D721Med (cell line): ENCODE measurements at regions not wholly inside any gene's neighbourhood (a gene's known extent, or its start where the extent isn't known, plus 50 kb on each side); places are given as distances from the start of the nearest gene placed in this dataset.

ENCODE experiments used
- DNase-seq: peaks from one replicate; pipeline ENCODE4 v3.0.0; 2011; ENCODE audit warnings: low spot score; ENCODE audit not compliant: insufficient read length
- FAIRE-seq: peaks from 2 replicates; lab custom pipeline; 2011; peaks lifted over from hg19 to GRCh38; lab: Jason Lieb, UNC
- TF ChIP-seq, protein P1 (sequence below): IDR thresholded peaks from 2 replicates; pipeline ENCODE4 v1.5.1; 2012; ENCODE audit warnings: mild to moderate bottlenecking, control low read depth; ENCODE audit not compliant: insufficient read depth; ENCODE audit errors: missing control alignments

DNA sequence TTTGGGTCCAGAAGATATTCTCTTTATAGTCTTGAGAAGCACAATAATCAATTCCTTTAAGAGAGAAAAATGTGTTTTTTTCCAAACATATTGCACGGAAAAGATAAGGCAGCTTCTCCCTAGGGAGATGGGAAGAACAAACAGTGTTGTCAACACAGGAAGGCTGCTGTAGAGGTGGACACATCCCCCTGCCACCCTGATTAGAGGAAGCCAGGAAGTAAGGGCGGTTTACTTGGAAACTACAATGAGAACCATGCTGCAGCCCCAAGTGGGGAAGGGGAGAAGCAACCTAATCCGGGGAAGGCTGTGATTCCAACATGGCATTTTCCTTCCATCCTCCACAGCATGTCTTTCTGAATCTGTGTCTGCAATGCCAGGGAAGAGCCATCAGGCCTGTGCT lies 256.9 kb upstream of the TGFBR2 start:
- no peak for FAIRE-seq

DNA sequence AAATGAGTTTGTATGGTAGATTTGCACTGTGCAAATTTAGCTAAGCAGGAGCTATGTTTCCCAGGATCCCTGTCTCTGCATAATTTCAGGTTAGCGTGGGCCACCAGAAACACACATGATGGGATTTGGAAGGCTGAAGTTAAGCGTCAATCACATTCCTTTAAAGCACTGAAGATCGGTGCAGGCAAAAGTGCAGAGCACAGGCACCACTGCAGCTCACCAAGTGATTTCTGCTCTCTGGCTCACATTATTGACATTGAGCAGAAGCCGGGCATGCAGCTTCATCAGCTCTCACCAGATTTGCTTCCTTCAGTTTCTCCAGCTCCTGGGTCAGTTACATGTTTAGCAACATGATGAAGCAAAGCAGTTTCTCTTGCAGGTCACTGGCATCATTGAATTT lies 256.4 kb upstream of the TGFBR2 start:
- TF ChIP-seq, protein P1, sequence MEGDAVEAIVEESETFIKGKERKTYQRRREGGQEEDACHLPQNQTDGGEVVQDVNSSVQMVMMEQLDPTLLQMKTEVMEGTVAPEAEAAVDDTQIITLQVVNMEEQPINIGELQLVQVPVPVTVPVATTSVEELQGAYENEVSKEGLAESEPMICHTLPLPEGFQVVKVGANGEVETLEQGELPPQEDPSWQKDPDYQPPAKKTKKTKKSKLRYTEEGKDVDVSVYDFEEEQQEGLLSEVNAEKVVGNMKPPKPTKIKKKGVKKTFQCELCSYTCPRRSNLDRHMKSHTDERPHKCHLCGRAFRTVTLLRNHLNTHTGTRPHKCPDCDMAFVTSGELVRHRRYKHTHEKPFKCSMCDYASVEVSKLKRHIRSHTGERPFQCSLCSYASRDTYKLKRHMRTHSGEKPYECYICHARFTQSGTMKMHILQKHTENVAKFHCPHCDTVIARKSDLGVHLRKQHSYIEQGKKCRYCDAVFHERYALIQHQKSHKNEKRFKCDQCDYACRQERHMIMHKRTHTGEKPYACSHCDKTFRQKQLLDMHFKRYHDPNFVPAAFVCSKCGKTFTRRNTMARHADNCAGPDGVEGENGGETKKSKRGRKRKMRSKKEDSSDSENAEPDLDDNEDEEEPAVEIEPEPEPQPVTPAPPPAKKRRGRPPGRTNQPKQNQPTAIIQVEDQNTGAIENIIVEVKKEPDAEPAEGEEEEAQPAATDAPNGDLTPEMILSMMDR: no peak
- FAIRE-seq (no peak), DNase-seq (no peak)

More for the DNA sequence above, 256.9 kb upstream of the TGFBR2 start:
- TF ChIP-seq, protein P1: no peak
- no peak for DNase-seq

DNA sequence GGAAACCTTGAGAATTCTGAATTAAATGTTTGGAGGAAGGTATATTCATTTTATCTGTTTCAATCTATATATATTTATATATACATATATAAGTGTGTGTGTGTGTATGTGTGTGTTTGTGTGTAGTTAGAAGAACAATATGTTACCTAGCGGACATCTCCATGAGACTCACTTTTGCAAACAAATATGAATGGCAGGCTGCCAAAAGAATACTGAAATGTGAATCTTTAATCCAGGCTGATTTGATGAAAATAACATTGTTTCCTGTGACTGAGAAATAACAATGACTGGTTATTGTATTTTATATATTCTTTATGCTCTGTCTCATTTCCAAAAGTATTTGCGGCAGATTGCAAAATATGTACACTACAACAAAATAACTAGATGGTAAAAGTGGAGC lies 255.5 kb upstream of the TGFBR2 start:
- TF ChIP-seq, protein P1: no peak
- FAIRE-seq (no peak), DNase-seq (no peak)

DNA sequence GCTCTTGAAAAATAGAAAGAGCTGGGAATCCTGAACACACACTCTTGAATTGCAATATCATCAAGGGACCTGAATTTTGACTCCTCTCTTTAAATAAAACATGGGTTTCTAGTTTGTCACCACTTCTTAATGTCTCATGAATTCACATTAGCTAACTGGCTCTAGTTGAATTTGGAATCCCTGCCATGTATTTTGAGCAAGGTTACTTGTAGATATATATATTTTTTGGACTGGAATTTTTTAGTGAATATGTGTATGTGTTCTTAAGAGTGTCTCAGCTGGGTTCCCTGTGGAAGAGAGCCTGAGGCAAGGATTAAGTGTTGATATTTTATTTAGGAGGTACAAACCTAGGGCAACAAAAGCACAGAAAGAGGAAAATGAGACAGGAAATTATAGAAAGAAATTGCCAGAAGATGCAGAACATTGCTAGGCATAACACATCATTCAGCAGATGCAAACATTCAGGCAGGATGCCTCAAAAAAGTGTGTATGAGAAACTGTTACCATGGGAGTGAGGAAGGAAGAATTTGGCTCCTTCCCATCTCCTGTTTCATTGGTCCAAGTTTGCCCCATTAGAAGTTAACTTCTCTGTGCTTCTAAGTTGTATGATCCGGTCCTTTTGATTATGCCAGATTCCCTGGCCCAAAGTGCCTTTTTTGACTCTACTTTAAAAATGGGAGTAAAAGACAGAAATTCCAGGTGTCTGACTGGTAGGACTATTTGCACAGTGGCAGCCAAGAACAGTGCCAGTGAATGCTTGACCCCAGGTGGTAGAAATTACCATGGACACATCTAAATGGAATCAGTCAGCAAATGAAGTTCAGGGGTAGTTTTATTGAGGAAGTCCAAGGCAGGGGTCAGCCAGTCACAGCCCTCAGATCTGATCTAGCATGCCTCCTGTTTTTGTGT lies 253.7 kb upstream of the TGFBR2 start:
- TF ChIP-seq, protein P1: no peak
- DNase-seq (no peak), FAIRE-seq (no peak)

DNA sequence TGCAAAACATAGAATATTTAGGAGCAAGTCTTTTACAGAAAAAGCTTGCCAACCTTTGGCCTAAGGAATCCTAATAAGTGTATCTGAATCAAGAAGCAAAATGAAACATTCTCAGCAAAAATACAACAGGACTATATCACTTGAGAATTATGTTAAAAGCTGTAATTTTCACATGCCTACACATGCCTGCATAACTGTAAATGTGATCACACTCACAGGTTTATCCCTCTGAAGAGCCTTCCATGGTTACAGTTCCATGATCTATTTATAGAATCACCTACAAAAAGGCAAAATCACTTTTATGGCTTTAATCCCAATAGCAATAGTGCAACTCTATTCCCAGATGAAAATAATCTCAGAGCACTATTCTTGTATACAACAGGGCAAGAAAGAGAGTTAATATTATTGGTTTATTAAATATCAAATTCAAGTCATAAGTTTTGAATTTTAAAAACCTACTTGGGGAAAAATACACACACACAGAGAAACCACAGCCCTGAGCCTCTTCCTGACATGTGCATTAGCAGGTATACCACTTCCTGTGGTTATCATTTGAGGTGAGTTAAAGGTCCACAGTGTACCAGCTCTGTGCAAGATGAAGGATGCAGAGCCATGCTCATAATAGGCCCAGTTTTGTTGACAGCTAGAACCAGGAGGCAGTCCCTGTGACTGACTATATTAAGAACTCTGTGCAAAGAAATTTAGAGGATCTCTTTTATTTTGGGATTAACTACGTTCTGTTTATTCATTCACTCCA lies 252.5 kb upstream of the TGFBR2 start:
- DNase-seq (no peak), FAIRE-seq (no peak)
- TF ChIP-seq, protein P1: no peak

DNA sequence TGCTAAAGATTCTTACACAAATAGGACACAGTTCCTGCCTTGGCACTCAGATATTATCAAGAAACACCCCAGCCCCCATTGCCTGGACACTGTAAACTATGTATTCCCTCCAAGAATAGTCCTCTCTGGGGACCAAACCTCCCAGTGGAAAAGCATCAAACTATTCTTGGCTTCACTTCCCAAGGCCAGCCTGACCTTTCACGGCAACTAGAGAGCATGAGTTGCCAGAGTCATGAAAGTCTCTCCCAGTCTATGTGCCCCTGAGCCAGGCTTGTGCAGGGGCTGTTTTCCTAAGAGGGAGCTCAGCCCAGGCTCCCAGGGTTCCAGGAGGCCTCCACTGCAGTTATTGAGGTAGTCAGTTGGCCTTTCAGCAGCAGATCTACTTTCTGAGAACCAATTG lies 251.9 kb upstream of the TGFBR2 start:
- FAIRE-seq (no peak), DNase-seq (no peak)
- TF ChIP-seq, protein P1: no peak

DNA sequence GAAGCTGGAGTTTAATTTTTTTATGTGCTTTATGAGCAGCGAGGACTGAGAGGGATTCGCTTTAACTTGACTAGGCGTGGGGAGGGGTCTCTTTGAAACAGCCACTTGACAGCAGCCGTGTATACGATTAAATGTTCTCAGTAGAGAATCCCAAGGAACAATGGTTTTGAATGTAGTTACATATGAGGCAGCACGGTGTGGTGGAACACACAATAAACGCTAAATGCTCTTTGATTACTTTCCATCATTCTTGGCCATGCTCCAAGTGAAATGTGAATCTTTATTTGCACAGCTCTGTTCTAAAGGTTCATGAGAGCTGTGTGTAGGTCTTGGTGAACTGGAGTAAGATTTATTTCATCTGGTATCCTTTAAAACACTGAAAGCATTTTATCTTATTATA lies 251.4 kb upstream of the TGFBR2 start:
- DNase-seq (no peak), FAIRE-seq (no peak)
- TF ChIP-seq, protein P1: no peak
